PC-9 (cell line): ENCODE measurements at regions not wholly inside any gene's neighbourhood (a gene's known extent, or its start where the extent isn't known, plus 50 kb on each side); places are given as distances from the start of the nearest gene placed in this dataset.

ENCODE experiments used
- CTCF ChIP-seq: fragments of 200-600 bp; sonication (generic); conservative IDR thresholded peaks from 2 replicates; pipeline ENCODE4 v1.6.1; 2017; ENCODE audit warnings: mixed run types, antibody characterized with exemption, mild to moderate bottlenecking, moderate library complexity
- EZH2 ChIP-seq: fragments of 200-600 bp; sonication (generic); IDR thresholded peaks from 2 replicates; pipeline ENCODE4 v1.8.0; 2017; ENCODE audit warnings: antibody characterized with exemption, low read depth

DNA sequence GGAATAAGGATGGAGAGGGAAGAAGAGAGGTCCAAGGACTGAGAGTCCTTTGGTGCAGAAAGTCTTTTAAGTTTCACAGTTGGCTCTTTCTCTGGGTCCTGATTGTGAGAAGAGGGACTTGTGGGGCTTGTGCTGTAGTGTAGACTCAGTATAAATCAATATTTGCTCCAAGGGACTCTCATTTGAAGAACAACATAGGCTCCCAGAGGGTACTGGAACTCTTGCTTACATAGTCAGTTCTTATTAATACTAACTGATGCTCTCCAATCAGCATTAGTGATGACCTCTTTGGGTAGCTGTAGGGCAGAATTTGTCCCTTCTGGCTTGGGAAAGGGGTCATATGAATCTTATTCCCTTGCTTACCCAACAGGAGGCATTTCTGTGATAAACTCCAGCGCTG is 62.5 kb upstream of the CXCL14 start:
- no peak for TF ChIP-seq CTCF
- no peak for TF ChIP-seq EZH2
